ENCODE measurements at regions not wholly inside any gene's neighbourhood (a gene's known extent, or its start where the extent isn't known, plus 50 kb on each side); places are given as distances from the start of the nearest gene placed in this dataset.

DNA sequence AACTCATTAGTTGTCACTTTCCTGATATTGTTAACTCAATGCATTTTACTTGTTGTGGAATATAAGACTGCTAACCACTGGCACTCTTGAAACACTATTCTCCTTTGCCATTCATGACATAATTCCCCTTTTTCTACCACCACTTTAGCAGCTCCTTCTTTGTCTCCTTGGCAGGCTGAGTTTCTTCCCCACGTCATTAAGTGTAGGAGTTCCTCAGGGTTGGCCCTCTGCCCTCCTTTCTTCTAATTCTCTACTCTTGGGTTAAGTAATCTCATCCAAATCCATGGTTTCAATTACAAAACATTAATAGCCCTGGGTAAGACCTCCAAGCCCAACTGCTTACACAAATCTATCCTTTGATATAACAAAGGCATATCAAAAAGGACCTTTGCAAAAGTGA lies 175.1 kb downstream of the HGF start:
- H3K36me3 Mint-ChIP-seq (ENCODE audit: low read depth, unreplicated experiment), result no peaks in the 10 kb centered on the region
- Histone ChIP-seq H4K20me1 (ENCODE audit: insufficient read depth, low read length) (no peaks in the 10 kb centered on the region), H3K79me2 (ENCODE audit: insufficient read depth, low read length) (no peaks in the 10 kb centered on the region), H3K4me1 (ENCODE audit: insufficient read depth, low read length) (no peaks in the 10 kb centered on the region), H3K9me3 (ENCODE audit: insufficient read depth, low read depth, low read length) (no peaks in the 10 kb centered on the region), H2AFZ (ENCODE audit: low read depth, low read length) (no peak overlapping the region), H3K36me3 (ENCODE audit: insufficient read depth, low read length) (no peaks in the 10 kb centered on the region), H3K9ac (ENCODE audit: low read length) (no peak overlapping the region), H3K27ac (ENCODE audit: low read depth, low read length) (no peak overlapping the region), H3K27me3 (ENCODE audit: insufficient read depth, low read length) (no peaks in the 10 kb centered on the region), H3K4me3 (ENCODE audit: insufficient read depth, low read depth, low read length) (no peak overlapping the region), H3K4me2 (ENCODE audit: low read length) (no peak overlapping the region)
- H3K4me3 Mint-ChIP-seq (ENCODE audit: unreplicated experiment), result no peak overlapping the region
- H3K27me3 Mint-ChIP-seq (ENCODE audit: low read depth, unreplicated experiment), result no peaks in the 10 kb centered on the region
- H3K9me3 Mint-ChIP-seq (ENCODE audit: unreplicated experiment), result no peaks in the 10 kb centered on the region
- H3K27ac Mint-ChIP-seq (ENCODE audit: unreplicated experiment), result no peak overlapping the region
- no peak for FAIRE-seq
- peak; percentile 64 for DNase-seq (ENCODE audit: low read depth)
- TF ChIP-seq EZH2 (IDR thresholded peaks at IDR 0.05; ENCODE audit: insufficient read depth, low read length), result no peak
- TF ChIP-seq, protein P1, sequence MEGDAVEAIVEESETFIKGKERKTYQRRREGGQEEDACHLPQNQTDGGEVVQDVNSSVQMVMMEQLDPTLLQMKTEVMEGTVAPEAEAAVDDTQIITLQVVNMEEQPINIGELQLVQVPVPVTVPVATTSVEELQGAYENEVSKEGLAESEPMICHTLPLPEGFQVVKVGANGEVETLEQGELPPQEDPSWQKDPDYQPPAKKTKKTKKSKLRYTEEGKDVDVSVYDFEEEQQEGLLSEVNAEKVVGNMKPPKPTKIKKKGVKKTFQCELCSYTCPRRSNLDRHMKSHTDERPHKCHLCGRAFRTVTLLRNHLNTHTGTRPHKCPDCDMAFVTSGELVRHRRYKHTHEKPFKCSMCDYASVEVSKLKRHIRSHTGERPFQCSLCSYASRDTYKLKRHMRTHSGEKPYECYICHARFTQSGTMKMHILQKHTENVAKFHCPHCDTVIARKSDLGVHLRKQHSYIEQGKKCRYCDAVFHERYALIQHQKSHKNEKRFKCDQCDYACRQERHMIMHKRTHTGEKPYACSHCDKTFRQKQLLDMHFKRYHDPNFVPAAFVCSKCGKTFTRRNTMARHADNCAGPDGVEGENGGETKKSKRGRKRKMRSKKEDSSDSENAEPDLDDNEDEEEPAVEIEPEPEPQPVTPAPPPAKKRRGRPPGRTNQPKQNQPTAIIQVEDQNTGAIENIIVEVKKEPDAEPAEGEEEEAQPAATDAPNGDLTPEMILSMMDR (IDR thresholded peaks at IDR 0.05; ENCODE audit: insufficient read depth, low read depth, low read length), result no peak
- no peaks in the 10 kb centered on the region for H3K4me1 Mint-ChIP-seq (ENCODE audit: low read depth, unreplicated experiment)

DNA sequence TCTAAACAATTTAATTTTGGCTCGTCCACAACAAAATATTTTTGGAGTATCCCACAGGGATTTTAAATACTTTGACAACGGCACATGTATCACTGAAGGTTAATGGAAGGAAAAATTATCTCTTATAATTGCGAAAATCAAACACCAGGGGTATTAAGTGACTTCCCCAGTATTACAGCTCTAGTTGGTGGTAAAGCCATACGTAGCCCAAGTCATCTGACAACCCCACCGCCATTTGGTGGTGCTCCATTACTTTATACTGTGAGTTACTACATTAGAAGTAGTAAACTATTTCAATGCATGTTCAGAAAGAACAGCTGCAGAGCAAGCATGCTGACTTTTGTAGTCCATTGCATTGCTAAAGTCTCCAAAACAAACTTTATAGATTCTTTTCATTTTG lies 179.7 kb downstream of the HGF start:
- Histone ChIP-seq H3K9me3 (ENCODE audit: insufficient read depth, low read depth, low read length) (no peaks in the 10 kb centered on the region), H2AFZ (ENCODE audit: low read depth, low read length) (no peak overlapping the region), H3K9ac (ENCODE audit: low read length) (no peak overlapping the region), H3K4me2 (ENCODE audit: low read length) (no peak overlapping the region), H3K36me3 (ENCODE audit: insufficient read depth, low read length) (no peaks in the 10 kb centered on the region), H3K4me3 (ENCODE audit: insufficient read depth, low read depth, low read length) (no peak overlapping the region), H3K79me2 (ENCODE audit: insufficient read depth, low read length) (no peaks in the 10 kb centered on the region), H4K20me1 (ENCODE audit: insufficient read depth, low read length) (no peaks in the 10 kb centered on the region), H3K27me3 (ENCODE audit: insufficient read depth, low read length) (no peaks in the 10 kb centered on the region), H3K4me1 (ENCODE audit: insufficient read depth, low read length) (no peaks in the 10 kb centered on the region), H3K27ac (ENCODE audit: low read depth, low read length) (no peak overlapping the region)
- no peaks in the 10 kb centered on the region for H3K9me3 Mint-ChIP-seq (ENCODE audit: unreplicated experiment)
- H3K27me3 Mint-ChIP-seq (ENCODE audit: low read depth, unreplicated experiment), result no peaks in the 10 kb centered on the region
- no peak for DNase-seq (ENCODE audit: low read depth)
- no peak overlapping the region for H3K4me3 Mint-ChIP-seq (ENCODE audit: unreplicated experiment)
- H3K36me3 Mint-ChIP-seq (ENCODE audit: low read depth, unreplicated experiment), result no peaks in the 10 kb centered on the region
- TF ChIP-seq EZH2 (IDR thresholded peaks at IDR 0.05; ENCODE audit: insufficient read depth, low read length), result no peak
- TF ChIP-seq, protein P1 (IDR thresholded peaks at IDR 0.05; ENCODE audit: insufficient read depth, low read depth, low read length), result no peak
- H3K4me1 Mint-ChIP-seq (ENCODE audit: low read depth, unreplicated experiment), result no peaks in the 10 kb centered on the region
- FAIRE-seq, result no peak
- no peak overlapping the region for H3K27ac Mint-ChIP-seq (ENCODE audit: unreplicated experiment)

DNA sequence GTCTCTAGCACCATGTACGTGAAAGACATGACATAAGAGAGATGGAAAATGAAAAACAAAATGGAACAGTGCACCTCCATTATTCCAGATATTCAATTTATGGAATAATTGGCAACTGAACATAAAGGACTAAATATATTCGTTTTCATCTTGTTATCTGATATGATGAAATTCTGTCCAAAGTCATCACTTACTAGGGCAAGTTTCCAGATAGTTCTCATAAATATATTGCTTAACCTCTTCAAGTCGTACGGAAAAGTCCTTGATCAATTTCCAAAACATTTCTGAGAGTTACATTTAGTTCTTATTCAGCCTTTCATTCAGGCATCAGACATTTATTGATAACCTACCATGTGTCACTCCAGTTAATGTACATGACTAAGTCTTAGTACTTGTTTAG lies 185.2 kb downstream of the HGF start:
- H3K9me3 ChIP-seq (ENCODE audit: insufficient read depth, low read depth, low read length), result no peaks in the 10 kb centered on the region
- H3K36me3 Mint-ChIP-seq (ENCODE audit: low read depth, unreplicated experiment), result no peaks in the 10 kb centered on the region
- H3K4me3 ChIP-seq (ENCODE audit: insufficient read depth, low read depth, low read length), result no peak overlapping the region
- no peaks in the 10 kb centered on the region for H3K27me3 ChIP-seq (ENCODE audit: insufficient read depth, low read length)
- H3K4me1 Mint-ChIP-seq (ENCODE audit: low read depth, unreplicated experiment), result no peaks in the 10 kb centered on the region
- no peak for FAIRE-seq
- H4K20me1 ChIP-seq (ENCODE audit: insufficient read depth, low read length), result no peaks in the 10 kb centered on the region
- no peaks in the 10 kb centered on the region for H3K36me3 ChIP-seq (ENCODE audit: insufficient read depth, low read length)
- no peak for TF ChIP-seq EZH2 (IDR thresholded peaks at IDR 0.05; ENCODE audit: insufficient read depth, low read length)
- TF ChIP-seq, protein P1 (IDR thresholded peaks at IDR 0.05; ENCODE audit: insufficient read depth, low read depth, low read length), result no peak
- H3K9me3 Mint-ChIP-seq (ENCODE audit: unreplicated experiment), result no peaks in the 10 kb centered on the region
- no peaks in the 10 kb centered on the region for H3K79me2 ChIP-seq (ENCODE audit: insufficient read depth, low read length)
- H2AFZ ChIP-seq (ENCODE audit: low read depth, low read length), result no peak overlapping the region
- no peak overlapping the region for H3K4me2 ChIP-seq (ENCODE audit: low read length)
- no peak overlapping the region for H3K9ac ChIP-seq (ENCODE audit: low read length)
- no peaks in the 10 kb centered on the region for H3K27me3 Mint-ChIP-seq (ENCODE audit: low read depth, unreplicated experiment)
- no peak for DNase-seq (ENCODE audit: low read depth)
- H3K27ac ChIP-seq (ENCODE audit: low read depth, low read length), result no peak overlapping the region
- no peak overlapping the region for H3K4me3 Mint-ChIP-seq (ENCODE audit: unreplicated experiment)
- H3K4me1 ChIP-seq (ENCODE audit: insufficient read depth, low read length), result no peaks in the 10 kb centered on the region
- H3K27ac Mint-ChIP-seq (ENCODE audit: unreplicated experiment), result no peak overlapping the region

Measured in astrocyte (in vitro differentiated cells and primary cell).